Esophagus muscularis mucosa (tissue), 4 donors: ENCODE measurements at regions not wholly inside any gene's neighbourhood (a gene's known extent, or its start where the extent isn't known, plus 50 kb on each side); places are given as distances from the start of the nearest gene placed in this dataset.

ENCODE experiments used
- DNase-seq: peaks from one replicate; pipeline ENCODE4 v3.0.0-alpha.2; 2017; ENCODE audit errors: extremely low spot score
- H3K27ac ChIP-seq, 4 donors: fragments of 200-600 bp; sonication (generic); replicated peaks in 1 of 4; 1 replicate in 3 of 4; 2 replicates in 1 of 4; pipeline ENCODE4 v1.5.1; 2016 to 2019; ENCODE audit warnings: mild to moderate bottlenecking in 1 of 4
- H3K27me3 ChIP-seq, 4 donors: fragments of 200-600 bp; sonication (generic); one replicate each; pipeline versions ENCODE4 v1.5.1 to v1.6.0; 2016 to 2019
- H3K36me3 ChIP-seq, 4 donors: fragments of 200-600 bp; sonication (generic); one replicate each; pipeline ENCODE4 v1.5.1; 2016 to 2019
- H3K4me1 ChIP-seq, 4 donors: fragments of 200-600 bp; sonication (generic); one replicate each; pipeline ENCODE4 v1.5.1; 2016 to 2019
- H3K4me3 ChIP-seq, 4 donors: fragments of 200-600 bp; sonication (generic); 1 replicate in 2 of 4; 2 replicates in 2 of 4; pipeline ENCODE4 v1.5.1; 2016 to 2019; ENCODE audit warnings: mild to moderate bottlenecking in 4 of 4, moderate library complexity in 1 of 4
- H3K9me3 ChIP-seq, 4 donors: fragments of 200-600 bp; sonication (generic); 1 replicate in 3 of 4; 2 replicates in 1 of 4; pipeline ENCODE4 v1.5.1; 2016 to 2019
- CTCF ChIP-seq, 3 experiments: fragments of 200-600 bp in 2 of 3; fragments of 450-650 bp in 1 of 3; sonication (generic) in 2 of 3; IDR thresholded peaks; one replicate each; pipeline ENCODE4 v1.5.1; 2017 to 2019; ENCODE audit warnings: antibody characterized with exemption in 3 of 3, mild to moderate bottlenecking in 2 of 3, moderate library complexity in 1 of 3
- EP300 ChIP-seq: sonication (generic); formaldehyde crosslinking; IDR thresholded peaks from one replicate; pipeline ENCODE4 v1.6.1; 2017; ENCODE audit warnings: antibody characterized with exemption
- POLR2A ChIP-seq: fragments of 450-650 bp; IDR thresholded peaks from one replicate; pipeline ENCODE4 v1.6.1; 2017; ENCODE audit warnings: antibody characterized with exemption, moderate library complexity, mild to moderate bottlenecking, low read depth
- POLR2AphosphoS5 ChIP-seq, 2 donors: sonication (generic); formaldehyde crosslinking; IDR thresholded peaks; one replicate each; pipeline ENCODE4 v1.6.1; 2017; ENCODE audit warnings: antibody characterized with exemption in 2 of 2
- WGBS: methylation state at CpG from one replicate; pipeline ENCODE4 v1.1.5; 2018; 5-methylcytosine and 5-hydroxymethylcytosine counted together
- intact Hi-C: fragments of 100-400 bp; cut with DNase I; formaldehyde crosslinking; loops from one replicate; pipeline ENCODE4 v1.15.1; 2023

- Histone ChIP-seq H3K36me3 (no peaks in the 10 kb centered on the region), H3K27ac (no peak overlapping the region), H3K27me3 (no peaks in the 10 kb centered on the region), H3K4me1 (no peaks in the 10 kb centered on the region), H3K9me3 (no peaks in the 10 kb centered on the region), H3K4me3 (no peak overlapping the region)
- WGBS, result 100% methylated on average over 2 of the region's 2 CpGs
- TF ChIP-seq CTCF (IDR thresholded peaks at IDR 0.05), result no peak
- no peak for TF ChIP-seq POLR2AphosphoS5 (IDR thresholded peaks at IDR 0.05)
- TF ChIP-seq POLR2A, result no peak
- no peak for TF ChIP-seq EP300
- no peak for DNase-seq
- intact Hi-C loops, result no loop called here
These were observed 1094.7 kb upstream of the DDX18 start for GRCh38 chr2:116719836-116720235.

DNA sequence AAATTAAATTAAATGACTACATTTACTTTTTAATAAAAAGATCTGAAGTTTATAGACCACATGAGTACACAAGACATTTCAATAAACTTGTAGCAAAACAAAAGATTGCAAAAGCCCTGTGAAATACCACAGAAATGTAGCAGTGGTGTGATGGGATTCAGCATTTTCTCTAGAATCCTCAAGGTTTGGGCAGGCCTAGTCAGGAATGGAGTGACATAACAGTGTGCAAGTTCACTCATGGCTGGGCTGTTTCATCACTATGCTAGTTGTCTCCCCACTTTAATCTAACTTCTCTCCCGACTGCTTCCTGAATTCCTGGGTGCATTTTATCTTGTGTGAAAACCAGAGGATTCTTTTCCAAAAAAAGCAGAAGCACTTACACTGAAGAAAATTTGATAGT lies 1089.9 kb upstream of the DDX18 start:
- DNase-seq, result no peak
- Histone ChIP-seq H3K27ac (no peak overlapping the region), H3K27me3 (no peaks in the 10 kb centered on the region), H3K36me3 (no peaks in the 10 kb centered on the region), H3K4me1 (no peaks in the 10 kb centered on the region), H3K4me3 (no peak overlapping the region), H3K9me3 (no peaks in the 10 kb centered on the region)
- TF ChIP-seq POLR2A (no peak), POLR2AphosphoS5 (IDR thresholded peaks at IDR 0.05) (no peak), EP300 (no peak), CTCF (IDR thresholded peaks at IDR 0.05) (no peak)
- intact Hi-C loops, result no loop called here
- WGBS, result 55% methylated on average over 1 of the region's 1 CpG

GRCh38 chr2:116732322-116732721 lies 1082.2 kb upstream of the DDX18 start:
- TF ChIP-seq POLR2AphosphoS5 (IDR thresholded peaks at IDR 0.05), result no peak
- TF ChIP-seq CTCF (IDR thresholded peaks at IDR 0.05), result no peak
- TF ChIP-seq POLR2A, result no peak
- TF ChIP-seq EP300, result no peak
- no peaks in the 10 kb centered on the region for H3K27me3 ChIP-seq
- intact Hi-C loops, result no loop called here
- 97% methylated on average over 4 of the region's 4 CpGs for WGBS
- no peaks in the 10 kb centered on the region for H3K36me3 ChIP-seq
- H3K27ac ChIP-seq, result no peak overlapping the region
- no peak for DNase-seq
- no peaks in the 10 kb centered on the region for H3K9me3 ChIP-seq
- H3K4me1 ChIP-seq, result no peaks in the 10 kb centered on the region
- H3K4me3 ChIP-seq, result no peak overlapping the region

DNA sequence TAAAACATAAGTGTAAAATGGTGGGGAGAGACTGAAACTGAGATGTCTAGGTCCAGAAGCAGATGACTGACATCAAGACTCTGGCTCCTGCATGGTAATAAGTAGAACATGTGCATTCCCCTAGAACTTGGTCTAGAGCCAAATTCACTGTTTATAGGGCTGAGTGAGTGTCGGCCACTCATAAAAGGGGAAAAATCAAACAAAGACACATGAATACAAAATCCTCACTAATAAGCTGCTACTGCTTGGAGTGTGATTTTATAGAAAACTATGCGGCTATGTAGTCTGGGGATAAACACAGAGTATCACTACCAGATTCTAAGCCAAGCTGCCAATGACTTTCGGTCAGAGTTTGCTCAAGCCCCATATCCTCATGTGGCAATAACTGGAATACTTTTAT lies 1080.8 kb upstream of the DDX18 start:
- TF ChIP-seq POLR2AphosphoS5 (IDR thresholded peaks at IDR 0.05), result no peak
- no peak for TF ChIP-seq EP300
- no peak for TF ChIP-seq POLR2A
- TF ChIP-seq CTCF (IDR thresholded peaks at IDR 0.05), result no peak
- H3K4me3 ChIP-seq, result no peak overlapping the region
- intact Hi-C loops, result no loop called here
- H3K9me3 ChIP-seq, result no peaks in the 10 kb centered on the region
- H3K27ac ChIP-seq, result no peak overlapping the region
- H3K36me3 ChIP-seq, result no peaks in the 10 kb centered on the region
- H3K4me1 ChIP-seq, result no peaks in the 10 kb centered on the region
- WGBS, result 66% methylated on average over 3 of the region's 3 CpGs
- H3K27me3 ChIP-seq, result no peaks in the 10 kb centered on the region
- no peak for DNase-seq

DNA sequence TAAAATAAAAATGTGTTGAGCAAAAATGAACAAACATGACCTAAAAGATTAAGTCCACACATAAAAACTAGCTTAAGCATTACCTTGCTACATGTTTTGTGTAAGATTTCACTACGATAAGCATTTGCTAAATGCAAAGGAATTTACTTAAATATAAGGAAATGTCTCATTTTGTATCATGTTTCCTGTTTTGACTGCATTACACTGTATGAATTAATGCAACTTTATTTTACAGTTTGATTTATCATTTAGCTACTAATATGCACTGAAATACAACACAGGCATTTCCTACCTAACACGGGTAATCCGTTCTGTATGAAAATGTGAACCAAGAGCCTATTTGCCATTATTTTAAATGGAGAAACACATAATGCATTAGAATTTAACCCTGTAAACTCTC lies 1076.5 kb upstream of the DDX18 start:
- DNase-seq, result no peak
- Histone ChIP-seq H3K9me3 (no peaks in the 10 kb centered on the region), H3K4me3 (no peak overlapping the region), H3K36me3 (no peaks in the 10 kb centered on the region), H3K27ac (no peak overlapping the region), H3K27me3 (no peaks in the 10 kb centered on the region), H3K4me1 (no peaks in the 10 kb centered on the region)
- TF ChIP-seq POLR2A, result no peak
- TF ChIP-seq POLR2AphosphoS5 (IDR thresholded peaks at IDR 0.05), result no peak
- intact Hi-C loops, result no loop called here
- WGBS, result 84% methylated on average over 3 of the region's 3 CpGs
